ENCODE measurements at regions not wholly inside any gene's neighbourhood (a gene's known extent, or its start where the extent isn't known, plus 50 kb on each side); places are given as distances from the start of the nearest gene placed in this dataset.

DNA sequence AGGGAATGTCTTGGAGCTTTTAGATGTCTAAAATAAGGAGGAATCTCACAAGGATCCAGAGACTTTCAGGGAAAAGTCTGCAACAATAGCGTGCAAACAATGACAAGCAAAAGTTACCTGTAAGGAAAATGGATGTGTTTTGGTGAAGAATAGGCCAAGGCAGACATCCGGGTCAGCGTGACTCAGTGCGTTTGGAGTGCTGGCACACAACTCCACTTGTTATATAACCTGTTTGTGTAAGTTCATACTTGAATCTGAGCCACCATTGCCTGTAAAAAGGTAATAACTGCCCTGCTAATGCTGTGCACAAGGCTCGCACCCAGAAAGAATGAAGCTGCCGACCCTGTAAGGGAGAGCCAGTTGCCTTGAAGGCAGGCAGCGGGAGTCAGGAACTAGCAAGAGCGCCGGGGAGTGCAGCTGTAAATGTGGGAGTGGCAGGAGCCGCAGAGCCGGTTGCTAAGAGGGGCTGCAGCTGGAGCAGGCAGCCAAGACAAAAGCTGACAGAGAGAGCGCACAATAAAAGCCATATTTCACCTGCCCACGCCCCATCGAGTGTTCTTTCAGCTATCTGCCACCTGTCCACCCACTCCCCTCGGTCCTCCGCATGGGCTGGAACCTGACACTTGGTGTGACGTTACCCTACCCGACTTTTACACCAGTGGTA is 638.5 kb upstream of the MIS18BP1 start:
- TF ChIP-seq, protein P1, sequence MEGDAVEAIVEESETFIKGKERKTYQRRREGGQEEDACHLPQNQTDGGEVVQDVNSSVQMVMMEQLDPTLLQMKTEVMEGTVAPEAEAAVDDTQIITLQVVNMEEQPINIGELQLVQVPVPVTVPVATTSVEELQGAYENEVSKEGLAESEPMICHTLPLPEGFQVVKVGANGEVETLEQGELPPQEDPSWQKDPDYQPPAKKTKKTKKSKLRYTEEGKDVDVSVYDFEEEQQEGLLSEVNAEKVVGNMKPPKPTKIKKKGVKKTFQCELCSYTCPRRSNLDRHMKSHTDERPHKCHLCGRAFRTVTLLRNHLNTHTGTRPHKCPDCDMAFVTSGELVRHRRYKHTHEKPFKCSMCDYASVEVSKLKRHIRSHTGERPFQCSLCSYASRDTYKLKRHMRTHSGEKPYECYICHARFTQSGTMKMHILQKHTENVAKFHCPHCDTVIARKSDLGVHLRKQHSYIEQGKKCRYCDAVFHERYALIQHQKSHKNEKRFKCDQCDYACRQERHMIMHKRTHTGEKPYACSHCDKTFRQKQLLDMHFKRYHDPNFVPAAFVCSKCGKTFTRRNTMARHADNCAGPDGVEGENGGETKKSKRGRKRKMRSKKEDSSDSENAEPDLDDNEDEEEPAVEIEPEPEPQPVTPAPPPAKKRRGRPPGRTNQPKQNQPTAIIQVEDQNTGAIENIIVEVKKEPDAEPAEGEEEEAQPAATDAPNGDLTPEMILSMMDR (conservative IDR thresholded peaks at IDR 0.05; ENCODE audit: low read depth, low read length), result no peak
- TF ChIP-seq EZH2 (IDR thresholded peaks at IDR 0.05; ENCODE audit: borderline replicate concordance, low read depth, low read length, poor library complexity, severe bottlenecking), result no peak

All from A673 (cell line).